ENCODE measurements at regions not wholly inside any gene's neighbourhood (a gene's known extent, or its start where the extent isn't known, plus 50 kb on each side); places are given as distances from the start of the nearest gene placed in this dataset.

DNA sequence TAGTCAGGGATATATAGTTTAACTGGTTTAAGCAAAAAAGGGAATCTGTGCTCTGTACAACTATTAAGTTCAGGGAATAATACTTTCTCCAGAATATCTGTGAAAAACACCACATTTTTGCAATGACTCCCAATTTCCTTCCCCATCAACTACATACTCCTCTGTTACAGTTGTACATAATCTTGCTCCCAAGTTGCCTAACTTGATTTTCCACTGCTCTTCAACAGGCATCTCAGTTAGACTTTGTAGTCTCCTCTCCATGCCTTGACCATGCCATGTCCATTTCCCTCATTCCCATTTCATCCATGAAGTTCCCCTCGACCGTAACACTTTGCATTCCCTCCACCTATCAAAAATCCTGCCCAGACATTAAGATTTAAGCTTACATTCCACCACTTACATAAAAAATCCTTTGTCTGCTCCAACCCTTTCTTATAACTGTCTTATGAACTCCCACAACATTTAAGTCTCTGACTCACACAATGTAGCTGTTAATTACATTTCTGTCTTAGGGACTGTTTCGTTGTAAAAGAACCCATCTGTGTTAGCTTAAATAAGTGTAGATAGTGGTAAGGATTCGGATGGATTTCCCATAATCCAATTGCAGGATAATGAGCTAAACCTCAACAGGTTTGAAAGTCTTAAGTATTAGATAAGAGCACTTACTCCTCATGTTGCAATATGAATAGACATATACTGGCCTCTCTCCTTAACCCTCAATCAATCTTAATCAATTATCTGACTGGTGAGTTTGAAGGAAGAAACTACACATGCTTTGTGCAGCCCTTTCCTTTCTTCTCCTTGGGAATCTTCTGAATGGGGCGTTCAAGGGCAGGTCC, 156.5 kb downstream of the PAWR start:
- TF ChIP-seq, protein P1, sequence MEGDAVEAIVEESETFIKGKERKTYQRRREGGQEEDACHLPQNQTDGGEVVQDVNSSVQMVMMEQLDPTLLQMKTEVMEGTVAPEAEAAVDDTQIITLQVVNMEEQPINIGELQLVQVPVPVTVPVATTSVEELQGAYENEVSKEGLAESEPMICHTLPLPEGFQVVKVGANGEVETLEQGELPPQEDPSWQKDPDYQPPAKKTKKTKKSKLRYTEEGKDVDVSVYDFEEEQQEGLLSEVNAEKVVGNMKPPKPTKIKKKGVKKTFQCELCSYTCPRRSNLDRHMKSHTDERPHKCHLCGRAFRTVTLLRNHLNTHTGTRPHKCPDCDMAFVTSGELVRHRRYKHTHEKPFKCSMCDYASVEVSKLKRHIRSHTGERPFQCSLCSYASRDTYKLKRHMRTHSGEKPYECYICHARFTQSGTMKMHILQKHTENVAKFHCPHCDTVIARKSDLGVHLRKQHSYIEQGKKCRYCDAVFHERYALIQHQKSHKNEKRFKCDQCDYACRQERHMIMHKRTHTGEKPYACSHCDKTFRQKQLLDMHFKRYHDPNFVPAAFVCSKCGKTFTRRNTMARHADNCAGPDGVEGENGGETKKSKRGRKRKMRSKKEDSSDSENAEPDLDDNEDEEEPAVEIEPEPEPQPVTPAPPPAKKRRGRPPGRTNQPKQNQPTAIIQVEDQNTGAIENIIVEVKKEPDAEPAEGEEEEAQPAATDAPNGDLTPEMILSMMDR (IDR thresholded peaks at IDR 0.05): no peak
- TF ChIP-seq POLR2A (IDR thresholded peaks at IDR 0.05): no peak
- no peaks in the 10 kb centered on the region for H3K4me1 ChIP-seq
- no peak overlapping the region for H3K27ac ChIP-seq
- intact Hi-C loops (cut with DNase I): no loop called here
- no peaks in the 10 kb centered on the region for H3K9me3 ChIP-seq
- H3K36me3 ChIP-seq: no peaks in the 10 kb centered on the region
- no peak overlapping the region for H3K4me3 ChIP-seq
- ATAC-seq (no peak), DNase-seq (no peak)
- H3K27me3 ChIP-seq: no peaks in the 10 kb centered on the region
- WGBS (ENCODE audit: insufficient coverage, low coverage, low lambda C conversion rate, missing lambda C conversion rate): 89% methylated on average over 5 of the region's 5 CpGs

DNA sequence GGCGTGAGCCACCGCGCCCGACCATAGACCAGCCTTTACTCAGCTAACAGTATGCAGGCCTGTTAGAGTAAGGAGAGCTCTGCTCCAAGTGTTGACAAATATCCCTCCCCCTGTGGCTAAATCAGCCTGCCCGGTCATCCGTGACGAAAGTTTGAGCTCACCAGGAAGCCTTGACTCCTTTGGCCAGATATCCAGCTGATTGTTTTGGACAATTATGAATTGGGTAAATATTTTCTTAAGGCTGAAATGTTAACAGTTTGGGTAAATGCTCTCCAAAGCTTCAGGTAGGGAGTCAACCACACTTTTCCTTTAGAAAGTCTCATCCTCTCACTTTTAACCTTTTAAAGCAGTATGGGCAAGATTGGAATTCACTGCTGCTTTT, 157.9 kb downstream of the PAWR start:
- H3K9me3 ChIP-seq: no peaks in the 10 kb centered on the region
- intact Hi-C loops (cut with DNase I): no loop called here
- H3K4me3 ChIP-seq: no peak overlapping the region
- ATAC-seq (peak in 2 of 4 donors; percentile 54 to 81), DNase-seq (peak in 1 of 3 donors; percentile 25)
- no peaks in the 10 kb centered on the region for H3K36me3 ChIP-seq
- 65% methylated on average over 7 of the region's 7 CpGs for WGBS (ENCODE audit: insufficient coverage, low coverage, low lambda C conversion rate, missing lambda C conversion rate)
- H3K4me1 ChIP-seq: no peaks in the 10 kb centered on the region
- TF ChIP-seq, protein P1 (IDR thresholded peaks at IDR 0.05): no peak
- no peak for TF ChIP-seq POLR2A (IDR thresholded peaks at IDR 0.05)
- H3K27me3 ChIP-seq: no peaks in the 10 kb centered on the region
- no peak overlapping the region for H3K27ac ChIP-seq

DNA sequence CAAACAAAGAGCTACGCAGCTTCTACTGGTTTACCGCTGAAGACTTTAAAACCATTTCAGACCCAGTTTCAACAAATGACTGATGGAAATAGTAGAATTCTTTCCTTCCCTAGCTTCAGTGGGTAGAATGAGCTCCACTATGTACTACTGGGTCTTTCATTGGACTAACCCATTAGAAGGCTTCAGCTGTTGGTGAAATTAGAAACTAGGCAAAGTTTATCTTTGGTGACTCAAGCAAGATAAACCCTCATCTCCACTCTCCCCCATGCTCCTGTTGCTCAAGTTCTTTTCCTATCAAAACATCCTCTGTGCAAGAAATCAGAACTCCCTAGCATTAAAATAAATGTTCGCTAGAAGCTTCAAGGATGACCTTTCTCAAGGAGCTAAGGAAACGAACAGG, 159.2 kb downstream of the PAWR start:
- DNase-seq (no peak), ATAC-seq (peak in 1 of 4 donors; percentile 41)
- Histone ChIP-seq H3K27me3 (no peaks in the 10 kb centered on the region), H3K27ac (no peak overlapping the region), H3K4me1 (no peaks in the 10 kb centered on the region), H3K9me3 (no peaks in the 10 kb centered on the region), H3K36me3 (no peaks in the 10 kb centered on the region), H3K4me3 (no peak overlapping the region)
- WGBS (ENCODE audit: insufficient coverage, low coverage, low lambda C conversion rate, missing lambda C conversion rate): 86% methylated on average over 4 of the region's 4 CpGs
- intact Hi-C loops (cut with DNase I): no loop called here
- no peak for TF ChIP-seq POLR2A (IDR thresholded peaks at IDR 0.05)
- TF ChIP-seq, protein P1 (IDR thresholded peaks at IDR 0.05): no peak

DNA sequence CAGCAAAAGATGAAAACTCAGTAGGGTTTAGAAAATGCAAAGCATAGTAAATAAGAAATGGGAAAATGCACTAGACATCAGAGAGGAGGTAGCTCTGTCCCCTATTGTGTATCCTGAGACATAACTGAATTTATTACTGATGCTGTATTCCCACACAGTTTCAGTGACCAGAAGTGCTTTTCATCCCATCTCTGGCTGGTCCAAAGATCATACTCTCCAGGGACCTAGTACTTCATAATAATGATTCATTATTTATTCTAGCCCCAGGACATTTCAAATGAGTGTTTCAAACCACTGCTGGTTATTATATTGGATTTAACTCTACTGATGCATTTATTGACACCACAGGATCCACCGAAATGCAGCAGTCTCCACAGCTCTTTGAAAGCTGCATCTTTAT, 163.3 kb downstream of the PAWR start:
- Histone ChIP-seq H3K36me3 (no peaks in the 10 kb centered on the region), H3K4me1 (no peaks in the 10 kb centered on the region), H3K27me3 (no peaks in the 10 kb centered on the region), H3K4me3 (no peak overlapping the region), H3K27ac (no peak overlapping the region), H3K9me3 (no peaks in the 10 kb centered on the region)
- WGBS (ENCODE audit: insufficient coverage, low coverage, low lambda C conversion rate, missing lambda C conversion rate): 88% methylated on average over 1 of the region's 1 CpG
- intact Hi-C loops (cut with DNase I): no loop called here
- DNase-seq (no peak), ATAC-seq (peak in 1 of 4 donors; percentile 84)
- TF ChIP-seq, protein P1 (IDR thresholded peaks at IDR 0.05): no peak
- no peak for TF ChIP-seq POLR2A (IDR thresholded peaks at IDR 0.05)
